GM10248 (cell line): ENCODE measurements at regions not wholly inside any gene's neighbourhood (a gene's known extent, or its start where the extent isn't known, plus 50 kb on each side); places are given as distances from the start of the nearest gene placed in this dataset.

Source experiments
- CTCF ChIA-PET: fragments of 300-600 bp; sonication (Branson Sonifier 250); formaldehyde crosslinking; extraction: SDS; loops from one replicate; lab custom pipeline; 2021; ENCODE audit warnings: antibody characterized with exemption; lab: Yijun Ruan, JAX
- POLR2A ChIA-PET: fragments of 350-650 bp; sonication (Branson Sonifier 250); formaldehyde crosslinking; extraction: SDS; loops from one replicate; lab custom pipeline; 2020; ENCODE audit warnings: antibody characterized with exemption; lab: Yijun Ruan, JAX
- DNase-seq: peaks from one replicate; pipeline ENCODE4 v3.0.0; 2012; ENCODE audit errors: extremely low spot score
- TF ChIP-seq, protein P1 (sequence below): IDR thresholded peaks from 2 replicates; pipeline ENCODE4 v1.5.1; 2012; ENCODE audit warnings: mild to moderate bottlenecking, low read depth; ENCODE audit errors: extremely low read depth, missing control alignments, control extremely low read depth

GRCh38 chr4:181637186-181638105 lies 605.8 kb upstream of the TENM3 start:
- CTCF ChIA-PET, result no interaction called here
- POLR2A ChIA-PET, result no interaction called here
- no peak for DNase-seq
- TF ChIP-seq, protein P1, sequence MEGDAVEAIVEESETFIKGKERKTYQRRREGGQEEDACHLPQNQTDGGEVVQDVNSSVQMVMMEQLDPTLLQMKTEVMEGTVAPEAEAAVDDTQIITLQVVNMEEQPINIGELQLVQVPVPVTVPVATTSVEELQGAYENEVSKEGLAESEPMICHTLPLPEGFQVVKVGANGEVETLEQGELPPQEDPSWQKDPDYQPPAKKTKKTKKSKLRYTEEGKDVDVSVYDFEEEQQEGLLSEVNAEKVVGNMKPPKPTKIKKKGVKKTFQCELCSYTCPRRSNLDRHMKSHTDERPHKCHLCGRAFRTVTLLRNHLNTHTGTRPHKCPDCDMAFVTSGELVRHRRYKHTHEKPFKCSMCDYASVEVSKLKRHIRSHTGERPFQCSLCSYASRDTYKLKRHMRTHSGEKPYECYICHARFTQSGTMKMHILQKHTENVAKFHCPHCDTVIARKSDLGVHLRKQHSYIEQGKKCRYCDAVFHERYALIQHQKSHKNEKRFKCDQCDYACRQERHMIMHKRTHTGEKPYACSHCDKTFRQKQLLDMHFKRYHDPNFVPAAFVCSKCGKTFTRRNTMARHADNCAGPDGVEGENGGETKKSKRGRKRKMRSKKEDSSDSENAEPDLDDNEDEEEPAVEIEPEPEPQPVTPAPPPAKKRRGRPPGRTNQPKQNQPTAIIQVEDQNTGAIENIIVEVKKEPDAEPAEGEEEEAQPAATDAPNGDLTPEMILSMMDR, result no peak

GRCh38 chr4:181643466-181643865 lies 599.7 kb upstream of the TENM3 start:
- CTCF ChIA-PET, result no interaction called here
- POLR2A ChIA-PET, result no interaction called here
- DNase-seq, result no peak
- TF ChIP-seq, protein P1, result no peak

- ChIA-PET CTCF (interaction anchor here (1.5 kb wide), 1 partner anchor 13 kb away, joined by 3 read pairs; no protein-coding TSS in a partner anchor), POLR2A (no interaction called here)
- TF ChIP-seq, protein P1, result no peak
- DNase-seq, result no peak
These were observed 597.7 kb upstream of the TENM3 start for GRCh38 chr4:181645489-181645888.

DNA sequence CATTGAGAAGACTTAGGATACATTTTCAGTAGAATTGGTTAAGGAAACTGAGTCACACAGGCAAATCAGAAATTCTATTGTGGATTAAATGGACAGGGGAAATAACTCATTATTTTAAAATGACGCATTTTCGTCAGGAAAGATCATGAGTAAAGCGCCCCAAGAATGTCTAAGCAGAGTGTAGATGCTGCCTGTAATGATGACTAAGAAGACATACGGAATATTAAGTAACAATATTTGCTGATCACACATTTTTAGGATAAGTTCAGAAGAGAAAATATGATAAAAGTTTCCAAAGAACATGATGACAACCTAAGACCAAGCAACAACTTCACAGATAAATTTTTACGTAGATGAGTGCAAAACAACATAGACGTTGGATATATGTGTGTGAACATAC lies 596.3 kb upstream of the TENM3 start:
- no peak for DNase-seq
- TF ChIP-seq, protein P1, result no peak
- CTCF ChIA-PET, result interaction anchor here (1.5 kb wide), 1 partner anchor 11 kb away, joined by 5 read pairs; no protein-coding TSS in a partner anchor
- POLR2A ChIA-PET, result no interaction called here

GRCh38 chr4:181647396-181648147 lies 595.6 kb upstream of the TENM3 start:
- TF ChIP-seq, protein P1, result no peak
- CTCF ChIA-PET, result interaction anchor here (1.5 kb wide), 1 partner anchor 10 kb away, joined by 5 read pairs; no protein-coding TSS in a partner anchor
- DNase-seq, result no peak
- POLR2A ChIA-PET, result no interaction called here
